GM18519 (cell line): ENCODE measurements at regions not wholly inside any gene's neighbourhood (a gene's known extent, or its start where the extent isn't known, plus 50 kb on each side); places are given as distances from the start of the nearest gene placed in this dataset.

Source experiments
- ATAC-seq: cut with Tn5 transposase; IDR thresholded peaks from one replicate; pipeline ENCODE4 v1.9.1; 2021; ENCODE audit warnings: mild to moderate bottlenecking, moderate library complexity; ENCODE audit not compliant: unreplicated experiment, low FRiP score

DNA sequence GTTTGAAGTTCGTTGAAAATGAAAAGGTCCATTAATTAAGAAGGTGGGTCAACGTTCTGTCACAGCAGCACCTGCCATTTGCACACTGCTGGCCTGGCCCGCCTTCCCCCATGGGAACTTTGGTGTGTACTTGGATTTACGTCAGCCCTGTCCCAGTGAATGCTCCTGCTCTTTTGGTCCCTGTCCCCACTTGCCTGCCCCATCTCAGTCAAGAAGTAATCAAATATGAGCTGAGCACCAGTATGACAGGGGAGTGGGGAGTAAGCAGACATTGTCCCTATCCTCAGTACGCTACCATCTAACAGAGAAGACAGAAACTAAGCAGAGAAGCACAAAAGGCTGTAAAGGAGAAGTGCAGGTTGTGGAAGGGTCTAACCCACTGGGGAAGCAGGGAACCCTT lies 65.1 kb downstream of the SLC4A3 start:
- ATAC-seq: no peak

DNA sequence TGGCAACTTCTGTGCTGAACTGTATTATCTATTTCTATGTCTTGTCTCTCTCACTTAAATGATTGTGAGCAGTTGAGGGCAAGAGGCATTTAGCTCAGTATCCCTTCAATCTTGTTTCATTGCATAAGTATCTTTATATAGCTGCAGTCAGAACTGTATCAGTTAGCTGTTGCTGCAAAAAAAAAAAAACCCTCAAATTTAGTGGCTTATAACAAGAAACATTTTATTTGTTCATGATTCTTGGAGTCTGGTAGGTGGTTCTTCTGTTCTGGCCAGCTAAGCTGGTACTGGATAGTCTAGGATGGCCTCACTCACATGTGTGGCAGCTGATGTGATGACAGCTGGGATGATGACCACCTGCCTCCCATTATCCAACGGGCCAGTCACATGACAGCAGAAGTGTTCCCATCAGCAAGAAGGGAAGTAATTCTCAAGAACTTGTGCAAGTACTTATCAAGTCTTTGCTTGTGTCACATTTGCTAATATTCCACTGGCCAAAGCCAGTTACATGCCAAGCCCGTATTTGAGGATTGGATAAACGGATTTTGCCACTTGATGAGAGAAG lies 67.8 kb downstream of the SLC4A3 start:
- ATAC-seq: no peak

DNA sequence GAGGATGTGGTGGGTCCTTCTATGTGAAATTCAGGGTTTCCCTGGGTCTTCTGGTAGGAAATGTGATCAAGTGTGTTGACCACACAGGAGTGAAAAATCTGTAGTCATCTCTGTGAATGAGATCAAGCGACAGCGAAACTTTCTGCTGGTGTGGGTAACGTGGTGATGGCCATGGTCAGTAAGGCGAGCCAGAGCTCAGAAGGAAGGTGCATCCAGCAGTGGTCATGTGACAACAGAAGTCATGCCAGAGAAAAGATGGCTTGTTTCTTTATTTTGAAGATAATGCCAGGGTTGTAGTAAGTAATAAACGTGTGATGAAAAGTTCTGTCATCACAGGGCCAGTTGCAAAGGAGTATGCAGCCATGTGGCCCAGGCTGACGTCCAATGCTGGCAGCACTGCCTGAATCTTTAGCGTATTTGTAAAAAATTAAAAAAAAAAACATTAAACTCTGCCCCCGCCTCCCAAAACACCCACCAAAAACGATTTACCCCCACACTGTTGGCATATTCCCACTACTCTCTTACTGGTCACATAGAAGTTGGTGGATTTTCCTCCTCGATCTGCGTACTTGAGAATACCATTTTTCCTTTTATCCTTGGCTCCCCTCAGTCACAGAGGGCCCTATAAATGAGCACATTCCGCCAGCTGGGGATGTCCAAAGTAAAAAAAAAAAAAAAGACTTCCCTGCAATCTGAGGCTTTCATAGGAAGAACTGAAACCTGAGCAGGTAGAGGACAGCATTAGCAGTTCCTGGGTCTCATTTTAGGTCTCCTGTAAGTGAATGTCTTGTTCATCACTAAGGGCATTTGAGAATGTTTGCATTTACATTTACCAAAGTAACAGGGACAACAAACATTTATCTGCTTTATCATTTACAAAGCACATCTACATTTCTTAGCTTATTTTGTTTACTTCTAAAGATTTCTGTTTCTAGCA lies 70.6 kb downstream of the SLC4A3 start:
- no peak for ATAC-seq

DNA sequence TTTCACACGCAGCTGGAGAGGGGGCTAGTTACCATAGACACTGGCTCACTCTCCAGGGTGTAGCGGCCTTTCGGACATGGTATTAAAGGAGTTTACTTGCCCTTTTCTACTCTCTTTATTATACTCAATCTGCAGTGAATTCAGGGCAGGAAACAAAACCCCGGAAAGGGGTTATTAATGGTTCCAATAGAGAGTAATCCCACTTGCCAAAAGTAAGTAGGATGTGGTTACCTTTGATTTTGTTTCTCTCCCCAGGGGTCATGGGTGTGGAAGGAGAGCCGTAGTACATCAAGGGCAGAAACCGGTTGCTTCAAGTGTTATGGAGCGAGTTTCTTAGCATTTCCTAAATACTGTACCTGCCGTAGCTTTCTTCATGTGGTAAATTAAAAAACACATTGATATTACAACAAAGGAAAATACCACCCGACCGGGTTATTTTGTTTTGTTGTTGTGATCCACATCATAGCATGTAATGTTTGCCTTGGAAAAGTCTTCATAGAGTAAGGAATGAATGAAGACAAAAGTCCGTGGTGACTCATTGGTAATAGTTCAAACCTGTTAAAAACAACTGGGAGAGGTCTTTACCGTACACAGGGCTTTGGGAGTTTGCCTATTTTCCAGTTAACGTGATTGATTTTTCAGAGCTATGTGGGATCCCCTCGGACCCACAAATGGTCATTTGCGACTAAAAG lies 71.5 kb downstream of the SLC4A3 start:
- no peak for ATAC-seq

DNA sequence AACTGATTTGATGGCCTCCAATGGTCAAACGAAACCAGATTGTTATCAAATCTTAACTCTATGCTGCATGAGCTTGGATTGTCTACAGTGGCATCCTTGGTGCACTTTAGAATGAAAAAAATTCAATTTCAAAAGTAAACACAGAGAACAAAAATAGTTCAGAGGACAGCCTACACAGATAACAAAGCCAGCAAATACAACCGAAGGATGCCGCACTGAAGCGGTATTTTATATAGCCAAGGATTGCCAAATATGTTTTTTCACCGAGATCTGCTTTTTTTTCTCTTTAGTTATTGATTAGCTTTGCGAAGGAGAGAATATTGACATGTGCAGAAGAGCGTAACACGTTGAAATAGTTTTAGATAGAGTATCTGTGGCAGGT lies 72.0 kb downstream of the SLC4A3 start:
- no peak for ATAC-seq

DNA sequence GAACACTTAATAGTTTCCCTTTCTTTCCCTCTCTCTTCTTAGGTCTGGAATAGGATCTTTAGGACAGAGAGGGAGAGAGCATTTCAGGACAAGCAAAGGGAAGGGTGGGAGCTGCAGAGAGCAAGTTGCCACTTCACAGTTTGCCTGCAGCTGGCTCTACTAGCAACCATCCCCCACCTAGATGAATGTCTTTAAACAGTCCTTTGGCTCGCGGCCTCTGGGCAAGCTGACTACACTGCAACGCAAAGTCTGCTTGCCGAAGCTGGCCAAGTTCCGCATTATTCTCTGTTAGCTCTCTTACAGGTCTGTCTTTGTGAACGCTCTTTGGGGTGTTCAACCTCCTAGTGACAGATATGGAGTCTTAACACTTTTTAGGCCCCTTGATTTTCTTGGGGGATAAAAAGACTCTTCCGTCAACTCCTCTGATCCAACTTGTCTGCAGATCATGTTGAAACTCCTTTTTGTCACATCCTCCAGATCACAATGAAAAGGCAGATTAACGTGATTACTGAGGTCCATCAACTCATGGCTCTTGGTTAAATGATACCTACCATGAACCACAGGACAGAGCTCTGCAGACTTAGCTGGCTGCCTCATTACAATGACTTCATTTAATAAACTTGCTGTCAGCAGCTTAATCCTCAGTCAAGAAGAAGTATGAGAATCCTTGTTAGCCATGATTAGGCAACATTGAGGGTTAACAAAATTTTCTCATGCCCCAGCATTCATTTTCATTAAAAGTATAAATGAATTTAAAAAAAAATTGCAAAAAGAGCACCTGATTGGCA lies 74.6 kb downstream of the SLC4A3 start:
- ATAC-seq: no peak

DNA sequence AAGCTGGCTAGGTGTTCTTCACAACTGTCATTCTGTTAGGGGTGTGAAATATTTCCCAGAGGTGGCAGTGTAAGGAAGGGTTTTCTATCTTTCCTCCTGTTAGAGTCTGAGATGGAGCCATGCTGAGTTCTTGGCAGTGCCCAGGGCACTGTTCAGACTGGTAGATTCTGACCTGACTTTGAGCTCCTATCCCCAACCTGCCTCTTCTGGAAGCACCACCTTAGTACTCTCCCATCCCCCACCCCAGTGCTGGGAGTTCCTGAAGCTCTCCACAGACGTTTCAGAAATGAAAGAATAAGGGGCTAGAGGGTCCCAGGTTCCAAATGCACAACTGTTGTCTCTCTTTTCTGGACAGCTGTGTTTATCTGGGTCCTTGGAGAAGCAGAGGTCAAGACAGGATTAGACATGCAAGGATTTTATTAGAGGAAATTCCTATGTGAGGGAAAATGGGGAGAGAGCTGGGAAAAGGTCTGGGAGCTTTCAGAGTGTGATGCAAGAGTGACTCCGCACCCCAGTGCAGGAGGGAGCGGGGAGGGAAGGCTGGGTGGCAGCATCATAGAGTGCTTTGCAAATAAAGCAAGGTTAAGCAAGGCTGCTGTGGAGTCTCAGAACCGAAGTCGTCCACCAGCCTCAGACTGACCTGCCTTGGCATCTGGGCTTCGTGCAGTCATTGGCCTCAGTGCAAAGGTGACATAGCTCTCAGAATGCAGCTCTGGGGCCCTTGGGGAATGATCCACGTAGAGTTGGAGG lies 75.5 kb downstream of the SLC4A3 start:
- ATAC-seq: no peak

DNA sequence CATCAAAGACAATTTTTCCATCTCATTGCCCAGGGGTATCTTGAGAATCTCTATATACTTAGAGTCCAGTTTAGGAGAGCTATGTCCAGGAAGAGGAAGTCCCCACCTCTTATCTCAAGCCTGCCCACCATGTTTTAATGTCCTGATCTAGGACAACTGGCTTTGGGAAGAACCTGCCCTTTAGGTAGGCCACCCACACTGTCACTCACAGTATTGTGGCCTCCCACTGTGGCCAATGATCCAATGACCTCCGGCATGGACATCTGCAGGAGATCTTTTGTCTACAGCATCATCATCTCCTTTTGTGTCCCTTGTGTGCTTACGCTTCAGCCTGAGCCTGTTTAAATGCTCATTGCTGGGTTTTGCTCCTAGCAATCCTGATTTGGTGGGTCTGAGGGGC lies 77.4 kb downstream of the SLC4A3 start:
- no peak for ATAC-seq

DNA sequence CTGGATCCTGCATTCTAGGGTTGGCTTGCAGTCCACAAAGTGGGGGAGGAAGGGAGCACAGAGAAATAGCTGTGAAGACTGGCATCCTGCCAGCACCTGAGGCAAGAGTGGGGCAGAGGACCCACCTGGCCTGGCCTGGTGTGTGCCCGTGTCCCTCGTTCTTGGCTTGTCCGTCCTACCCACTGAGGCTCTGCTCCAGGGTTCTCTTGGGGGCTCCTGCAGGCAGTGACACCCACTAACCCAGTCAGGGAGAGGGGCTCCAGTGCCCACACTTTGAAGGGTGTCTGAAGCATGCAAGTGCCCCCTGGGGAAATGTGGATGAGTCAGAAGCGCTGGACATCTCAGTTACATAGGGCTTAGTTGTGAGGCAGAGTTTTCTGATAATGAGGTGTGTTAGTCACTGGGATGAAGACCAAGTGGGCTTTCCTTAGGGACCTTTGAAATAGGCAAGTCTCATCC lies 79.4 kb downstream of the SLC4A3 start:
- no peak for ATAC-seq

DNA sequence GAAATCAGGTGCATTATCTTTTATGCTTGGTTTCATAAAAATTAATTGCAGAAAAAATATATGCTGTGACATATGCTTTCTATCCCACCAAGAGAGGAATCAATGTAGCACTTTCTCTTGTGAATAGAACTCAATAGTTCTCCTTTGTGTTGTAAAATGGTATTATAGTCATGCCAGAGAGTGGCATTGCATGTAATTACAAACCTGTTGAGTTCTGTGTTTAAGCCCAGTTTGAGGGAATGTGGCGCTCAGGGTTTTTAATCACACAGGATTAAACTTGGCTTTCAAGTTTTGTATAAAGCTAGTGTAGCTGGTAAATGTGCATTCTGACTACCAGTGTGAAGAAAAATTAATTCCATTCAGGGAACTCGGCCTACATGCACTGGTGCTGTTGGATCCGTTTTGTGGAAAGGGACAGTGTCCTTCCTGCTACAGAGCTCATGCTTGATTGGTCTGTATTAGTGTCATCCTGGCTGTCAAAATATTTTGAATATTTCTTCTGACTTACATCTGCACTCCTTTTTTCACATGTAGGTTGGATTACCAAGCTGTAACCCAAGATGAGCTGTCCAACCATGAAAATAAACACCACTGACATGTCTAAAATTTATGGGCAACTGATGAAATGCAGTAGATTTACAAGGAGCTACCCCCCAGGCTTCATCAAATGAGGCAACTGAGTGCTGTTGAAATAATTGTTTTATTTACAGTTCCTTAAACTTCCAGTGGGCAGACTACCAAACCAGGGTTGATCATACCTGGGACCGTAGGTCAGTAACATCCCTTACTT lies 80.3 kb downstream of the SLC4A3 start:
- no peak for ATAC-seq

DNA sequence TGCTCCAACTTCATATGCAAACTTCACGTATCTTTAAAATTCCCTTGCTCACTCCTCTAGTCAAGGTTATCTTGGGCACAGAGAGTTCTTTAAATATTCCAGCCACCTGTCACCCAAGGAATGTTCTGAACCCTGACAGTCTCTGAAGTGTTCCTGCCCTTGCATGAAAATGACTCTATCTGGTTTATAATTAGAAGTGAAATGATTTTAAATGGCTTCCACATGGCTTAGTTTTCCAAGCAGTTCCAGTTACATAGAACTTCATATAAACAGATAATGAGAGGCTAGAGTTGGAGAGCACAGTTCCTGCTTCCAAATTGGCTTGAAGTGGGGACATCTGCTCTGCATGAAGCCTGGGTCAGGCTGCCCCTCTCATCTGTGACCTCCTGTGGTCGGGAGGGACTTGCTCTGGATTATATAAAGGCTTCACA lies 81.9 kb downstream of the SLC4A3 start:
- ATAC-seq: no peak

DNA sequence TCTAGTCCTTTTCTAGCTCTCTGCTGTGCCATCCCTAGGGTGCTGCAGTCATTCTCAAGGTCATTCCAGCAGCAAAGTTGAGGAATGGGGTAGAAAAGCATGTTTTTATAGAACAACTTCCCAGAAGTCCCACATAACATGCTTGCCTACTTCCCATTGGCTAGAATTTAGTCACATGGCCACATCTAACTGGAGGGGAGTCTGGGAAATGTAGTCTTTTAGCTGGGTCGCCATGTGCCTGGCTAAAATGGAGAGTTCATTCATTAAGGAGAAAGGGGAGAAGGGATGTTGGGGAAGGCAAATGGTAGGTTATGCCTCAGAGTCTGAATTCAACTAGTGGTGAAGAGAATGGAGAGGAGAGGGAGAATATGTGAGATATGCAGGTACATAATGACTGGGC lies 85.7 kb downstream of the SLC4A3 start:
- ATAC-seq: peak; percentile 85

DNA sequence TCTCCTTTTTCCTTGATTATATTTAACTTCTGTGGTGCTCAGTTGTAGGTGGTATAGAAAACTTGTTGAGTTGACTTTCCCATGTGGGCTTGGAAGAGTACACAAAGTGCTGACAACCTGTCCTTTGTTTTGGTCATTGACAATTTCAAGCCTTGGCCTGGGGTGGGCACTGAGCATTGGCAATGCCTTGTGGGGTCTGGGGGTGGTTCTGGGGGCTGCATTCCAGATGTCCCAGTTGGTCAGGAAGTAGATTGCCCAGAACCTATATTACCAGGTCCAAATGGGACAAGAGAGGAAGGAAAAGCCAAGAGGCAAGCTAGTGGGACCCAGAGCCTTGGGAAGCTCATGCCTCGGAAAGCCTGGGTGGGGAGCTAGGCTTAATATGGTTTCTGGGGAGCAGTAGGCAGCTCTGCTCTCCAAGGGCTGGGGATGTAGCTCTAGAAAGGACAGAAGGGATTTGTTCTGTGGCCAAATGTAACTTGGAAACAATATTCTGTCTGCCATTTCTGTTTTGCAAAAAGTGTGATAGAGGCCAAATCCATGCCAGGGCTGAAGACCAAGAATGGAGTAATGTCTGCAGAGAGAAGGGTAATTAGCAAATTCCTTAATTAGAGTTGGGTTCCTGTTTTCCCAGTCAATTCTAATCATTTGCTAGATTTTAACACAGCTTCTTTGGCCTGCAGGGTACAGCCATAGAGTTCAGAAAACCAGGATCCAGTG lies 87.4 kb downstream of the SLC4A3 start:
- no peak for ATAC-seq

DNA sequence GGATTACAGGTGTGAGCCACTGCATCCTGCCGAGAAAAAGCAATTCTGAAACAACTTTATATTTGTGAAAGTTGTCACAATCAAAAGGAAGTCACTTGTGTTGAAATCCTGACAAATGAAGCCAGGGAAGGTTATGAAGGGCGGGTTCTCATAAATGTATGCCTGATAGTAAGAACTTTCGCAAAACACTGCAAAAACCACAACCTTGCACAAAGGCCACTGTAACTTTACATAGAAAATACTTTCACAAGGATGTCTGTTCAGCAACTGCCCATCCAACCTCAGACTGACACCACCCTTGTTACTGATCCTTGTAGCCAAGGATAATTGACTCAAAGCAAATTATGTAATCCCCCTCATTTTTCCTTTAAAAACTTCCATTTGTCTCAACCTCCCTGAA lies 90.6 kb downstream of the SLC4A3 start:
- ATAC-seq: no peak

DNA sequence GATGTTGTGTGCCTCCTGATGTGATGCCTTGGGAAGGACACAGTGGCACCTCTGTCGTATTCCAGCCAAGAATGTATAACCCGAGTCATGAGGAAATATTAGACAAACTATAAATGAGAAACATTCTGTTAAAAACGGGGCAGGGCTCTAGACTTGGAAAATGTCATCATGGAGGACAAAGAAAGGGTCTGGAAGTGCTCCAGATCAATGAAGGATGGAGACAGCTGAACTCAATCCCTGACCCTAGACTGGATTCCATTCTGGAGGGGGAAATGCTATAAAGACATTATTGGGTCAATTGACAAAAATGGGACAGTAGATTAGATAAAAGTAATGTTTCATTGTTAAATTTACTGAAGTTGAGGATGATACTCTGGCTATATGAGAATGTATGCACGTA lies 92.1 kb downstream of the SLC4A3 start:
- ATAC-seq: no peak

DNA sequence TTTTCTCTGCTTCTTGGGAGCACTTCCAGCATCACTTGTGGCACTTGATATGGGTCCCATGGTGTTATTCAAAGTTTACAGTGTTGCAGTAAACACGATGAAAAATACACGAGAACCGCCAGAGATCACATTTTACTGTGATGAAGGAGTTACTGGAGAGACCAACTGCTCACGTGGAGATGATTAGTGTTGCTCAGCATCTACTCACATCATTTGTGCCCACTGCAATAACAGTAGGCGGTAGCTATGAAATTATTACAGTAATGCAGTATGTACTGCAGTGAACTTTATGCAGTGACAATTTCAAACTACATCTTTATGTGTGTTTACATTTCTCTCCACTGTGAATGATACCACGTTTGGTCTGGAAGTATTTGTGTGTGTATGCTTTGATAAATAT lies 93.5 kb downstream of the SLC4A3 start:
- ATAC-seq: no peak

DNA sequence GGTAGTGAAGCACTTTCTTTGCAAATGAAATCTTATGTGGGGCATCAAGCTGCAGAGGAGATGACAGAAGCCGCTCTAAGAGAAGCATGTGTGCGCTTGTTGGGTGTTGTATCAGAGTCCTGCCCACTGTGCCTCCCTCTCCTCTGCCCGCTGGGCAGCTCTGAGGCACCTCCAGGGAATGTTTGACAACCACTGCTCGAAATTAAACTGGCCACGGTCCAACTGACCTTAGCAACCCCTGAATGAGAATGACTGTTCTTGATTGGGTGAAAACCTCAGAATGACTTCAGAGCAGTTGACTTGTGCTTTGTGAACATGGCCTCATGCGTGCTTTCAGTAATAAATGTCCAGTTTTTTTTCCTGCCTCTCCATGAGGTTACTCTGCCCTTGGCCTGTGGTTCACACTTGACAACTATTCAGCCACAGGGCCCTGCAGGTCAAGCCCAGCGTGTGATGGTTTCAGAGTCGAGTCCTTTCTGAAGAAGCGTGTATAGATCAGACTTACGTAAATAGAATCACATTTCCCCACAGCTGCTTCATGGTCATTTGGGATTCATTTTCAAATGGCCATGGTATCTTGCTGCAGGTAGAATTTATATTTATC lies 94.9 kb downstream of the SLC4A3 start:
- no peak for ATAC-seq

DNA sequence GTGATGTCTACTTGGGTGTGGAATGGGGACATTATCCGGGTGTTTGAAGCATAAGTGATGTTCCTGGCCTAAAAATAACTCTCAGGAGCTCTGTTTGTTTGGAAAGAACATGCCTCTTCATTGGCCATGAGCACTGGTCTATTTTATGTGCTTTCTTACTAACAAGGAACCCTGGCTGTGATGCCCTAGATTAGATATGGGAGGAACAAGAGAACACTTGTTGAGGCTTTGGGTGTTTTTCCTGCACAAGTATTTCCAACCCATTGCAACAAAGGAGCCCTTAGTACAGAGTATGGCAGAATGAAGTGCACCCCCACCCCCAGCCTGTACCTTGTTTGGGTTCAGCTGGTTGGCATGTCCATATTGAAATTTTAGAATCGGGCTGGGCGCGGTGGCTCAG lies 95.9 kb downstream of the SLC4A3 start:
- no peak for ATAC-seq
